Stimulated activated CD4-positive, alpha-beta T cell treated with anti-CD3 and anti-CD28 coated beads, Interleukin-15, amount 100 ng/mL, for 48 hours (primary cell): ENCODE measurements at regions not wholly inside any gene's neighbourhood (a gene's known extent, or its start where the extent isn't known, plus 50 kb on each side); places are given as distances from the start of the nearest gene placed in this dataset.

Experiments
- DNase-seq, 2 donors: peaks; one replicate each; pipeline ENCODE4 v3.0.0-alpha.2; 2020; ENCODE audit warnings: low read depth in 2 of 2

DNA sequence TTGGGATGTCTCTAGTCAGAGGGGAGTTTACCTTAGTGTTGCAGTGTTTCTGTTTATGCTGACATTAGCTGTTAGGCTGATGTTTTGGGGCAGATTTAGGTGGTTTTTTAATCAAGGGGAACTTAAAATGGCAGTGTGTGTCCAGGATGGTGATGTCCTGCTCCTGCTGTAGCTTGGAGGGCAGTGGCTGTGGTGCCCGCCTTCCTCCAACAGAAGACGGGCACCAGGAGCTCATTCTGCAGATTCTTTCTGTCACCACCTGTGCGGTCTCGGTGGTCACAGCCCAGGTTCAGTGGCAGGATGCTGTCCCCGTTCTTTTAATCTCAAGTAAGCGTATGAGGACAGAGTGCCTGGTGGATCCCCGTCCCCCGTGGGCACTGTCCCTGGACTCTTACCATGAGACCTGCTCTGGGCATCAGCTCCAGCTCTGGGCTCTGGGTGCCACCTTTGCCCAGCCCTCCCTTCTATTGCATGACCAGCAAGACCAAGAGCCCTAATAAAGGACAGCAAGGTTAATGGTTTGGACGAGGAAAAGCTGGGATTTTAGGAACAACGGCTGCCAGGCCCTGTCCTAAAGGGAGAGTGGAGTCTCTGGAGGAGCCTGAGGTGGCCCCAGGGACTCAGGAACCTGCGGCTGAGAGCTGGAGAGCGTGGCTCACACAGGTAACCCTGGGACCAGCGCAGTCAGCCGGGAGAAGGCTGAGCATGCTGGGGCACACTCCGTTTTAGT lies 217.3 kb downstream of the ERMARD start:
- no peak for DNase-seq

GRCh38 chr6:169967687-169968086 lies 216.3 kb downstream of the ERMARD start:
- DNase-seq: no peak

GRCh38 chr6:169966312-169967181 lies 215.1 kb downstream of the ERMARD start:
- DNase-seq: no peak

GRCh38 chr6:169965657-169966311 lies 214.4 kb downstream of the ERMARD start:
- DNase-seq: no peak

- no peak for DNase-seq
These were observed 213.8 kb downstream of the ERMARD start for GRCh38 chr6:169965239-169965638.

DNA sequence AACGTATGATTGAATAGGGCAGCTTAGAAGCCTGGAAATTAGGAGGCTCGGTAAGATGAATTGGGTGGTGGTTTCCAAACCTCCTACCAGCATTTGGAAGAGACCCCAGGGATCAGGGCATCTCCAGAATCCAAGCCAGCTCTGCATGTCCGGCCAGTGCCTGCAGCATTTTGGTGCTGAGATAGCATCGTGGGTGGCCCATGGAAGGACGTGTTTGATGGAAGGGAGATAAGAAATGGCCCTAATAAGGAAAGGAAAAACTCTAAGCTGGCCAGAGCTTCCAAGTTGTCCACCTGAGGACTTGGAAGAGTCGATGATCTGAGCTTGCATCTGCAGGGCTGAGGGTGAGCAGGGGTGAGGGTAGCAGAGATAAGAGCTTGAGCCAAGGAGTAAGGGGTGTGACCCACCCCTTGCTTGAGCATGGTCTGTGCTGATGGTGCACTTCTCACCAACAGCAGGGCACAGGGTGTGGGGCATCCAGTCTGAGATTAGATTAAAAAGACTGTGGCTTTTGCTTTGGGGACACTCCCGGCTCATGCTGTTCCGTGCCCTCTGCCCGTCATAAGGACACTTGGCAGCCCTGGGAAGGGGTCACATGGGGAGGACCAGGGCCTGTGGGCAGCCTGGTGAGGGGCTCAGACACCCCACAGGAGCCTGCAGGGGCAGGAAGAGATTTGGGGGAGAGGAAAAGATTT lies 213.2 kb downstream of the ERMARD start:
- no peak for DNase-seq

DNA sequence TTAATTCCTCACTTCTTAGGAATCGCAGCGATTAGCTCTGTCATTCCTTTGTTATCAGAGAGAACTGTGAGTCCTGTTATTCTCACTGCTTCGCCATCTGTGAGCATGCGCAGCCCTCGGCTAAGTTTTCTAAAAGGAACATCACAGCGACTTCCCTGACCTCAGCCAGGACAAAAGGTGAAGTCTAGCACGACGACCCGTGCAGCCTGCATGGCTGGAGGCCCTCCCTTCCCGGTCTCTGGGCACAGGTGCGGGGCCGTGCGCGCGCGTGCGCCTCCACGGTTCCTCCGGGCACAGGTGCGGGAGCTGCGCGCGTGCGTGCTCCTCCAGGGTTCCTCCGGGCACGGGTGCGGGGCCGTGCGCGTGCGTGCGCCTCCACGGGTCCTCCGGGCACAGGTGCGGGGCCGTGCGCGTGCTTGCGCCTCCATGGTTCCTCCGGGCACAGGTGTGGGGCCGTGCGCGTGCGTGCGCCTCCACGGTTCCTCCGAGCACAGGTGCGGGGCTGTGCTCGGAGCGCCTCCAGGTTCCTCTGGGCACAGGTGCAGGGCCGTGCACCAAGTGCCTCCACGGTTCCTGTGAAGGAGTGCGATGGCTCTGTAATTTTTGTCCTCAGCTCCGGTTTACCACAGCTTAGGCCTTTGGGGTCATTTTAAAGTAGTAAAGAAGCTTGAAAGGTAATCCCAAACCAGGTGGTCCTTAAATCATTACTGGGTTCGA lies 212.3 kb downstream of the ERMARD start:
- DNase-seq: no peak

GRCh38 chr6:169962604-169963469 lies 211.4 kb downstream of the ERMARD start:
- DNase-seq: no peak

- DNase-seq: no peak
These were observed 210.5 kb downstream of the ERMARD start for GRCh38 chr6:169961772-169962561.

DNA sequence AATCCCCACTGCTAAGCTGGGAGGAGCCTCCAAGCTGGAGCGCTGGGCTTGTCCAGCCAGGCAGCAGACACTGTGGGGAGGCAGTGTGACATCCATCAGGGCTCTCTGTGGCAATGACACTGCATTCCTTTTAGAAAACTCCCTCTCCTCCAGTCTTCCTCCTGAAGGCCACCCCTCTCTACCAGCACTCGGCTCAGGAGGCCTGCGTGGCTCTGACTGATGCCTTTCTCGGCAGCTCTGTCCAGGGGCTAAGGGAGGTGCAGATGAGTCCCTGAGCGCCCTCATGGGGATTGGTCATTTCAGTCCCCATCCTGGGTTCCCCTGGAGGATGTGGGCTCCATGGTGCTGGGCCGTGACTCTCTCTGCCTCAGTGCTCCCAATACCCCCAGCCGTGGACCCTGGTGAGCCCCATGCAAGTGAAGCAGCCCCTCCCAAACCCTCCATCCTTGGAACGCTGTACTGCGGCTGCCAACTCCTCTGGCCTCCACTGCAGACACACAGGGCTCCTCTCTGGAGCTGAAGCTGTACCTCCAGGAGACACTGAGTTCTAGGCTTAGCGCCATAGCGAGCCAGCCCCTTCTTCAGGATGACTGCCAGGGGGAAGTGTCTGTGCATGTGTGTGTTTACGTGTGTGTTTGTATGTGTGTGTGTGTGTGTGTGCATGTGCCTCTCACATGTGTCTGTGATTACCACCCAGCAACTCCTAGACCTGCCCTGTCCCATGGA lies 209.6 kb downstream of the ERMARD start:
- DNase-seq: no peak

DNA sequence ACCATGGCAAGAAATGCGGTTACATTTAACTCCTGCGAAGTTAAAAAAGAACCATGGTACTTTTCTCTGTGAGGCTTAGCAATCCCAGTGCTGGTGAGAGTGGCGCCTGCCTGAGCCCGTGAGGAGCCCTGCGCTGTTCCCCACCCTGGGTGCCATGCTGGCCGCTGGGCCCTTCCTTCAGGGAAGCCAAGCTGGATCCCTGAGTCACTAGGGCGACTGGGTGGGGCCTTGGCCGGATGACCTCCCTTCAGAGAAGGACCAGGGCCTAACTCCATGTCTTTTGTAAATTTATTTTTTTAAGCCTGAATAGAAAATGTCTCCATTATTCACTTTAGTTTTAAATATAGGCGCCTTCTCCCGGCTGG lies 209.1 kb downstream of the ERMARD start:
- no peak for DNase-seq

- no peak for DNase-seq
These were observed 208.6 kb downstream of the ERMARD start for GRCh38 chr6:169960003-169960344.

DNA sequence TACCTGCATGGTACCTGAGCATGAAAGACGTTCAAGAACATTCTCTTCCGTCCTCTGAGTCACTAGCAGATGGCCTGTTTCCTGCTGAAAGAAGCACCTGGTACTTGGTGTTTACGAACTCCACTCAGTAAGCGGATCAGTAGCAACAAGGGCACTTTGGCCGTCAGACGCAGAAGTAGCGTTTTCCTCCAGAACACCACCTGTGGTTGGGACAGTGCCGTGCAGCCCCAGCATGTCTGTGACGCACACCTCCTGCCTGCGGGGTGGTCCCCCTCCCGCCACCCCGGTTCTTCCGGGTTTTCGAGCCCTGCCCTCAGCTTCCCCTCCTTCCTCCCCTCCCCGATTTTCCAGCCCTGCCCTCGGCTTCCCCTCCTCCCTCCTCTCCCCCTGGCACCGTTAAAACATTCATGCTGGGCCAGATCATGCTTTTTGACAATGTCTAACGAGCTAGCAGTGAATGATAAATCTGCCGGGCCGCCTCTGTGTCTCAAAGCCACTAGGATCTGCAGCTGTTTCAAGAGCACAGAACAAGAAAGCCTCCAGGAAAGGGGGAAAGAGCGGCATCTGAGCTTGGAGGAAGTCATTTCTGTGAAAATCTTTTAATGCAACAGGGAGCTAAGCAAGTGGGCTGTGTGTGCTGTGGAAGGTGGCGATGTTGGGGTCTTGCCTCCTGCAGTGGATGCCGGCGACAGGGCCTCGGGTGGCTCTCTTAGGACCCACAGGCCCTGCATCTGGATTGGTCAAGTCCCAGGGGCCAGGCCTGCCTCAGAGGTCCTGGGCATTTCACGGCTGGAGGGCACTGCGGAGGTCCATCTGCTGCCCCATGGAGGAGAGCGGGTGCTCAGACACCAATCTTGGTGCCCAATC lies 207.9 kb downstream of the ERMARD start:
- DNase-seq: peak in 1 of 2 donors; percentile 11

DNA sequence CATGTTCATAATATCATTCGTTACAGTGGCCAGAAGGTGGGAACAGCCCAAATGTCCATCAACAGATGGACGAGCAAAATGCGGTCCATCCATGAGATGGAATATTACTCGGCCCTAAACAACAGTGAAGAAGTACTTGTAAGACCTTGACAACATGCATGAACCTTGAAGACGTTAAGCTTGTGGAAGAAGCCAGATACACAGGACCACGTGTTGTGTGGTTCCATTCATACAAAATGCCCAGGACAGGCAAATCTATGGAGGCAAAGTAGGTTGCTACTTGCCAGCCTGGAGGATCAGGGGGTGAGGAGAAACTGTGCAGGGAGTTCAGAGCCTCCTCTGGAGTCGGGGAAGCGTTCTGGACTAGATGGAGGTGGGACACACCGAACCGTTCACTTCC lies 207.1 kb downstream of the ERMARD start:
- no peak for DNase-seq

- DNase-seq: no peak
These were observed 206.0 kb downstream of the ERMARD start for GRCh38 chr6:169957351-169957963.

DNA sequence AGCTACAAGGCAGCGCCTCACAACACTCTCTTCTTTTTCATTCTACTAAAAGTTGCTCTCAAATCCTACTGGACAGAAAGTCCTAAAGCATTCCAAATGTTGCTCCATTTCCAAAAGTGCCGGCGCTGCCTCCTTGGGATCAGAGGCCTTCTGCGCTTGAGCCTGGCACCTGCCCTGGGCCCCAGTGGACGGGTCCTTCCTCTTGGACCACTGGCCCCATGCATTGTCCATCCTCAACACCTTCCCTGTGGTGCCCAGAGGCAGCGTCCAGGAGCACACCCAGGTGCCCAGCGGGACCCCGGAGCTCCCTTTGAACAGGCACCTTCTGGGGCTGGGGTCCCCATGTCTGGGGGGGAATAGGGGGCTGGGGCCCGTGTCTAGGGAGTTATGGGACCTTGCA lies 205.2 kb downstream of the ERMARD start:
- DNase-seq: no peak

DNA sequence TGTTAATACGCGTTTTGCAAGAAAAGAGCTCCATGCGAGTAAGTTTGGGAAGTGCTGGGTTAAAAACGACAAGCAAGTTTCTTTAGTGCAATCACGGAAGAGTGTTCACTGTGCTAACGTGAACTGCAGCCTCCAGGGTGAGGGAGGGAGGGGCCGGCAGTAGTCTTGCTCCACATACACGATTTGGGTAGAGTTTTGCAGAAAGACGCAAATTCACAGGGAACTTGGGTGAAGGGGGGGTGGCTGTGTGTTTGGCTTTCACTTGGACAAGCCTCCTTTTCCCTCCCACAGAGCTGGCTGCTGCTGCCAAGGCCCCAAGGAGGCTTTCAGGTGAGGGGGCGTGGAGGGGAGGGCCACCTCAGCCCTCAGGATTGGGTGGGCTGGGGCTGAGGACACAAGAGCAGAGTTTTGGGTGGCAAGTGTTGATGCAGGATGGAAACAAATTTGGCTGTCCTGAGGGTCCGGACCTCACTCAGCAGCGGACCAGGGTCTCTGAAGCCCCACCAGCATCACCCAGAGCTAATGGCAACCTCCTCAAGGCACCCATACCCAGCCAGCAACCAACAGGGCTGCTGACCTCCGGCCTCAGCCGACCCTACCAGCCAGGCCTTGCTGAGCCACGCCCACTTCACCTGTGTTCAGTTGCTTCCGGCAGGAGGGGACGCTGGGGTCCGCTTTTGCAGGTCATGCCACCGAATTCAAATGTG lies 204.5 kb downstream of the ERMARD start:
- no peak for DNase-seq
